Astrocyte of the spinal cord (primary cell): ENCODE measurements at regions not wholly inside any gene's neighbourhood (a gene's known extent, or its start where the extent isn't known, plus 50 kb on each side); places are given as distances from the start of the nearest gene placed in this dataset.

Source experiments
- DNase-seq: peaks from one replicate; pipeline ENCODE4 v3.0.0; 2011; ENCODE audit warnings: low read depth, low spot score
- H3K4me3 ChIP-seq: 2 replicates; pipeline ENCODE4 v1.5.1; 2011; ENCODE audit warnings: low read depth, mild to moderate bottlenecking, low read length, moderate library complexity
- CTCF ChIP-seq: IDR thresholded peaks from 2 replicates; pipeline ENCODE4 v1.5.1; 2012; ENCODE audit warnings: low read depth, mild to moderate bottlenecking, low read length, inconsistent platforms
- in situ Hi-C: cut with HindIII; loops from 2 replicates; pipeline ENCODE4 v1.10.0; 2017; ENCODE audit warnings: low sequenced_read_pairs

- no peak for TF ChIP-seq CTCF
- in situ Hi-C loops: no loop called here
- DNase-seq: no peak
- H3K4me3 ChIP-seq: no peak overlapping the region
Observed at GRCh38 chr5:164002214-164002613, 496.8 kb downstream of the MAT2B start.

- H3K4me3 ChIP-seq: no peak overlapping the region
- in situ Hi-C loops: no loop called here
- no peak for TF ChIP-seq CTCF
- DNase-seq: peak; percentile 10
Observed at GRCh38 chr5:164002628-164003027, 497.2 kb downstream of the MAT2B start.

GRCh38 chr5:164005071-164005470, 499.7 kb downstream of the MAT2B start:
- no peak overlapping the region for H3K4me3 ChIP-seq
- no peak for TF ChIP-seq CTCF
- no peak for DNase-seq
- in situ Hi-C loops: no loop called here

GRCh38 chr5:164007064-164007463, 501.6 kb downstream of the MAT2B start:
- no peak for DNase-seq
- no peak for TF ChIP-seq CTCF
- H3K4me3 ChIP-seq: no peak overlapping the region
- in situ Hi-C loops: no loop called here

- DNase-seq: no peak
- no peak overlapping the region for H3K4me3 ChIP-seq
- in situ Hi-C loops: no loop called here
- no peak for TF ChIP-seq CTCF
Observed at GRCh38 chr5:164009621-164010020, 504.2 kb downstream of the MAT2B start.

- in situ Hi-C loops: no loop called here
- no peak overlapping the region for H3K4me3 ChIP-seq
- no peak for DNase-seq
- TF ChIP-seq CTCF: no peak
Observed at GRCh38 chr5:164010900-164011299, 505.5 kb downstream of the MAT2B start.

GRCh38 chr5:164012371-164012770, 507.0 kb downstream of the MAT2B start:
- DNase-seq: no peak
- no peak overlapping the region for H3K4me3 ChIP-seq
- no peak for TF ChIP-seq CTCF
- in situ Hi-C loops: no loop called here
